Trophoblast cell (in vitro differentiated cells and primary cell): ENCODE measurements at regions not wholly inside any gene's neighbourhood (a gene's known extent, or its start where the extent isn't known, plus 50 kb on each side); places are given as distances from the start of the nearest gene placed in this dataset.

ENCODE experiments used
- DNase-seq, 2 donors: peaks; one replicate each; pipeline ENCODE4 v3.0.0-alpha.2; 2016
- H2AFZ ChIP-seq: 2 replicates; pipeline ENCODE4 v1.6.1; 2013; ENCODE audit warnings: low read length, moderate library complexity, mild to moderate bottlenecking; ENCODE audit not compliant: insufficient read depth, poor library complexity
- H2AK5ac ChIP-seq: 2 replicates; pipeline ENCODE4 v1.6.1; 2013; ENCODE audit warnings: mild to moderate bottlenecking, low read length
- H2BK120ac ChIP-seq: 2 replicates; pipeline ENCODE4 v1.6.1; 2013; ENCODE audit warnings: low read length, mild to moderate bottlenecking, moderate library complexity; ENCODE audit not compliant: insufficient read depth, poor library complexity
- H2BK12ac ChIP-seq: 2 replicates; pipeline ENCODE4 v1.6.1; 2013; ENCODE audit warnings: mild to moderate bottlenecking, low read length, moderate library complexity
- H2BK5ac ChIP-seq: 2 replicates; pipeline ENCODE4 v1.6.1; 2013; ENCODE audit warnings: low read length, low read depth, moderate library complexity, mild to moderate bottlenecking; ENCODE audit not compliant: poor library complexity
- H3K14ac ChIP-seq: 2 replicates; pipeline ENCODE4 v1.6.1; 2013; ENCODE audit warnings: mild to moderate bottlenecking, low read length
- H3K18ac ChIP-seq: 2 replicates; pipeline ENCODE4 v1.6.1; 2013; ENCODE audit warnings: mild to moderate bottlenecking, low read length
- H3K23ac ChIP-seq: 2 replicates; pipeline ENCODE4 v1.6.1; 2013; ENCODE audit warnings: low read length
- H3K27ac ChIP-seq: 2 replicates; pipeline ENCODE4 v1.5.1; 2013; ENCODE audit warnings: low read depth, mild to moderate bottlenecking, inconsistent platforms, low read length, moderate library complexity
- H3K27me3 ChIP-seq: 2 replicates; pipeline ENCODE4 v1.6.1; 2013; ENCODE audit warnings: inconsistent platforms, mild to moderate bottlenecking, low read length, moderate library complexity; ENCODE audit not compliant: insufficient read depth
- H3K36me3 ChIP-seq, 2 experiments: 1 replicate in 1 of 2; 2 replicates in 1 of 2; pipeline ENCODE4 v1.6.1; 2013; ENCODE audit warnings: low read length in 2 of 2, mild to moderate bottlenecking in 2 of 2, moderate library complexity in 1 of 2; ENCODE audit not compliant: insufficient read depth in 2 of 2, control insufficient read depth in 1 of 2
- H3K4ac ChIP-seq: 2 replicates; pipeline ENCODE4 v1.6.1; 2013; ENCODE audit warnings: low read depth, mild to moderate bottlenecking, low read length, moderate library complexity
- H3K4me1 ChIP-seq, 2 experiments: 1 replicate in 1 of 2; 2 replicates in 1 of 2; pipeline ENCODE4 v1.6.1; 2013; ENCODE audit warnings: low read length in 2 of 2, mild to moderate bottlenecking in 2 of 2, moderate library complexity in 1 of 2; ENCODE audit not compliant: insufficient read depth in 2 of 2, control insufficient read depth in 1 of 2
- H3K4me2 ChIP-seq: 2 replicates; pipeline ENCODE4 v1.6.1; 2013; ENCODE audit warnings: inconsistent platforms, mild to moderate bottlenecking, low read length, moderate library complexity
- H3K4me3 ChIP-seq: 2 replicates; pipeline ENCODE4 v1.5.1; 2013; ENCODE audit warnings: mild to moderate bottlenecking, low read depth, low read length, inconsistent platforms
- H3K79me1 ChIP-seq: one replicate; pipeline ENCODE4 v1.6.1; 2013; ENCODE audit warnings: low read length
- H3K79me2 ChIP-seq: 2 replicates; pipeline ENCODE4 v1.6.1; 2013; ENCODE audit warnings: low read length, mild to moderate bottlenecking; ENCODE audit not compliant: control insufficient read depth, insufficient read depth, poor library complexity
- H3K9ac ChIP-seq: 2 replicates; pipeline ENCODE4 v1.6.1; 2013; ENCODE audit warnings: mild to moderate bottlenecking, low read length
- H3K9me3 ChIP-seq: 2 replicates; pipeline ENCODE4 v1.6.1; 2013; ENCODE audit warnings: low read depth, mild to moderate bottlenecking, control low read depth, inconsistent platforms, low read length; ENCODE audit not compliant: insufficient read depth
- H4K12ac ChIP-seq: 2 replicates; pipeline ENCODE4 v1.6.1; 2013; ENCODE audit warnings: low read depth, mild to moderate bottlenecking, low read length, moderate library complexity
- H4K8ac ChIP-seq: 2 replicates; pipeline ENCODE4 v1.6.1; 2013; ENCODE audit warnings: low read depth, mild to moderate bottlenecking, low read length, moderate library complexity
- H4K91ac ChIP-seq: one replicate; pipeline ENCODE4 v1.6.1; 2013; ENCODE audit warnings: low read depth, mild to moderate bottlenecking, low read length, moderate library complexity
- WGBS: extraction: QIAGEN DNeasy Blood & Tissue Kit; methylation state at CpG from one replicate; pipeline ENCODE4 v1.1.7; 2013; ENCODE audit warnings: missing lambda C conversion rate; ENCODE audit not compliant: insufficient read length, insufficient coverage; ENCODE audit errors: extremely low coverage; 5-methylcytosine and 5-hydroxymethylcytosine counted together

- no peaks in the 10 kb centered on the region for H3K27me3 ChIP-seq
- no peaks in the 10 kb centered on the region for H3K79me2 ChIP-seq
- no peak overlapping the region for H4K91ac ChIP-seq
- WGBS: no CpG with 5 or more reads among the region's 3 CpGs
- H2AK5ac ChIP-seq: no peak overlapping the region
- peaks cover 0 to 2% of the 10 kb centered on the region in 2 experiments for H3K4me1 ChIP-seq
- H3K27ac ChIP-seq: no peak overlapping the region
- H3K4ac ChIP-seq: no peak overlapping the region
- no peak overlapping the region for H3K23ac ChIP-seq
- no peak overlapping the region for H3K4me3 ChIP-seq
- H3K9me3 ChIP-seq: no peaks in the 10 kb centered on the region
- no peak overlapping the region for H4K12ac ChIP-seq
- no peak overlapping the region for H3K4me2 ChIP-seq
- H2BK12ac ChIP-seq: no peak overlapping the region
- H3K18ac ChIP-seq: no peak overlapping the region
- H3K79me1 ChIP-seq: no peaks in the 10 kb centered on the region
- H3K14ac ChIP-seq: no peak overlapping the region
- DNase-seq: no peak
- H4K8ac ChIP-seq: no peak overlapping the region
- H2BK5ac ChIP-seq: no peak overlapping the region
- no peak overlapping the region for H2BK120ac ChIP-seq
- no peaks in the 10 kb centered on the region for H3K36me3 ChIP-seq
- no peak overlapping the region for H3K9ac ChIP-seq
- no peak overlapping the region for H2AFZ ChIP-seq
Measured at GRCh38 chr14:59123531-59123930, 64.9 kb upstream of the DAAM1 start.

GRCh38 chr14:59123975-59124374 lies 64.5 kb upstream of the DAAM1 start:
- Histone ChIP-seq H2BK120ac (no peak overlapping the region), H4K8ac (no peak overlapping the region), H3K27ac (no peak overlapping the region), H2AFZ (no peak overlapping the region), H3K79me1 (no peaks in the 10 kb centered on the region), H3K4me3 (no peak overlapping the region), H2AK5ac (no peak overlapping the region), H2BK12ac (no peak overlapping the region), H3K14ac (no peak overlapping the region), H3K27me3 (no peaks in the 10 kb centered on the region), H3K18ac (no peak overlapping the region), H3K79me2 (no peaks in the 10 kb centered on the region), H2BK5ac (no peak overlapping the region), H3K36me3 (no peaks in the 10 kb centered on the region), H3K4ac (no peak overlapping the region), H3K4me1 (peaks cover 0 to 2% of the 10 kb centered on the region in 2 experiments), H4K91ac (no peak overlapping the region), H3K4me2 (no peak overlapping the region), H3K9ac (no peak overlapping the region), H4K12ac (no peak overlapping the region), H3K23ac (no peak overlapping the region), H3K9me3 (no peaks in the 10 kb centered on the region)
- 100% methylated on average over 1 of the region's 4 CpGs for WGBS
- peak in 1 of 2 donors; percentile 29 for DNase-seq

GRCh38 chr14:59125156-59125555 lies 63.3 kb upstream of the DAAM1 start:
- H3K9me3 ChIP-seq: no peaks in the 10 kb centered on the region
- no peak overlapping the region for H2BK120ac ChIP-seq
- H3K27ac ChIP-seq: no peak overlapping the region
- H3K79me2 ChIP-seq: no peaks in the 10 kb centered on the region
- H3K9ac ChIP-seq: no peak overlapping the region
- H3K4me1 ChIP-seq: peaks cover 0 to 2% of the 10 kb centered on the region in 2 experiments
- H3K36me3 ChIP-seq: no peaks in the 10 kb centered on the region
- H2BK12ac ChIP-seq: no peak overlapping the region
- H3K4me3 ChIP-seq: no peak overlapping the region
- no peak overlapping the region for H4K91ac ChIP-seq
- H2AK5ac ChIP-seq: no peak overlapping the region
- H3K4ac ChIP-seq: no peak overlapping the region
- H3K79me1 ChIP-seq: no peaks in the 10 kb centered on the region
- no peak overlapping the region for H3K18ac ChIP-seq
- no CpG with 5 or more reads among the region's 4 CpGs for WGBS
- H3K27me3 ChIP-seq: no peaks in the 10 kb centered on the region
- H4K8ac ChIP-seq: no peak overlapping the region
- H3K4me2 ChIP-seq: no peak overlapping the region
- no peak overlapping the region for H4K12ac ChIP-seq
- H3K23ac ChIP-seq: no peak overlapping the region
- no peak for DNase-seq
- no peak overlapping the region for H3K14ac ChIP-seq
- no peak overlapping the region for H2BK5ac ChIP-seq
- H2AFZ ChIP-seq: no peak overlapping the region

GRCh38 chr14:59126714-59127436 lies 61.6 kb upstream of the DAAM1 start:
- H4K8ac ChIP-seq: no peak overlapping the region
- no peak overlapping the region for H3K4me3 ChIP-seq
- no peak overlapping the region for H4K12ac ChIP-seq
- H4K91ac ChIP-seq: no peak overlapping the region
- no peaks in the 10 kb centered on the region for H3K79me2 ChIP-seq
- no peak overlapping the region for H3K14ac ChIP-seq
- H2BK120ac ChIP-seq: no peak overlapping the region
- H3K4ac ChIP-seq: no peak overlapping the region
- no peak overlapping the region for H3K23ac ChIP-seq
- no peaks in the 10 kb centered on the region for H3K9me3 ChIP-seq
- no CpG with 5 or more reads among the region's 4 CpGs for WGBS
- peaks cover 0 to 1% of the 10 kb centered on the region in 2 experiments for H3K4me1 ChIP-seq
- peak; percentile 30 to 78 for DNase-seq
- H3K79me1 ChIP-seq: no peaks in the 10 kb centered on the region
- H2AFZ ChIP-seq: no peak overlapping the region
- H3K36me3 ChIP-seq: no peaks in the 10 kb centered on the region
- no peak overlapping the region for H2BK5ac ChIP-seq
- H2AK5ac ChIP-seq: no peak overlapping the region
- H3K27ac ChIP-seq: no peak overlapping the region
- H3K27me3 ChIP-seq: no peaks in the 10 kb centered on the region
- H3K9ac ChIP-seq: no peak overlapping the region
- H2BK12ac ChIP-seq: no peak overlapping the region
- no peak overlapping the region for H3K18ac ChIP-seq
- no peak overlapping the region for H3K4me2 ChIP-seq
